ENCODE measurements at regions not wholly inside any gene's neighbourhood (a gene's known extent, or its start where the extent isn't known, plus 50 kb on each side); places are given as distances from the start of the nearest gene placed in this dataset.

GRCh38 chr7:106723398-106723797 is 62.4 kb upstream of the CCDC71L start:
- no peak overlapping the region for H3K4me3 ChIP-seq (ENCODE audit: low read depth in 1 of 3, low read length in 3 of 3)
- H3K27ac ChIP-seq (ENCODE audit: low read depth in 1 of 3, low read length in 2 of 3): no peak overlapping the region
- no peaks in the 10 kb centered on the region for H3K27me3 ChIP-seq (ENCODE audit: control insufficient read depth in 3 of 3, insufficient read depth in 3 of 3, low read length in 3 of 3)
- DNase-seq (no peak), FAIRE-seq (no peak)
- H3K4me1 ChIP-seq (ENCODE audit: control insufficient read depth in 3 of 3, insufficient read depth in 2 of 3, low read depth in 1 of 3, low read length in 2 of 3): peaks cover 0 to 2% (median 0%) of the 10 kb centered on the region in 3 donors
- H3K36me3 ChIP-seq (ENCODE audit: control insufficient read depth in 3 of 3, insufficient read depth in 2 of 3, low read depth in 1 of 3, low read length in 3 of 3): no peaks in the 10 kb centered on the region
- WGBS, 3 donors: 21 to 29% (median 21%) methylated on average over 1 of the region's 1 CpG
- no peaks in the 10 kb centered on the region for H3K9me3 ChIP-seq (ENCODE audit: control insufficient read depth in 2 of 2, insufficient read depth in 1 of 2, low read depth in 1 of 2, low read length in 1 of 2)

- peaks cover 0 to 3% (median 0%) of the 10 kb centered on the region in 3 donors for H3K27me3 ChIP-seq (ENCODE audit: control insufficient read depth in 3 of 3, insufficient read depth in 3 of 3, low read length in 3 of 3)
- WGBS, 3 donors: 82 to 90% (median 83%) methylated on average over 2 of the region's 2 CpGs
- no peak for DNase-seq
- H3K4me1 ChIP-seq (ENCODE audit: control insufficient read depth in 3 of 3, insufficient read depth in 2 of 3, low read depth in 1 of 3, low read length in 2 of 3): no peaks in the 10 kb centered on the region
- H3K27ac ChIP-seq (ENCODE audit: low read depth in 1 of 3, low read length in 2 of 3): no peak overlapping the region
- H3K36me3 ChIP-seq (ENCODE audit: control insufficient read depth in 3 of 3, insufficient read depth in 2 of 3, low read depth in 1 of 3, low read length in 3 of 3): no peaks in the 10 kb centered on the region
- FAIRE-seq: no peak
- no peaks in the 10 kb centered on the region for H3K9me3 ChIP-seq (ENCODE audit: control insufficient read depth in 2 of 2, insufficient read depth in 1 of 2, low read depth in 1 of 2, low read length in 1 of 2)
- H3K4me3 ChIP-seq (ENCODE audit: low read depth in 1 of 3, low read length in 3 of 3): no peak overlapping the region
Observed at GRCh38 chr7:106729720-106730385, 68.9 kb upstream of the CCDC71L start.

- DNase-seq: no peak
- WGBS, 3 donors: 32 to 42% (median 39%) methylated on average over 5 of the region's 5 CpGs
- H3K9me3 ChIP-seq (ENCODE audit: control insufficient read depth in 2 of 2, insufficient read depth in 1 of 2, low read depth in 1 of 2, low read length in 1 of 2): peaks cover 0 to 2% of the 10 kb centered on the region in 2 donors
- no peak for FAIRE-seq
- H3K27ac ChIP-seq (ENCODE audit: low read depth in 1 of 3, low read length in 2 of 3): no peak overlapping the region
- H3K27me3 ChIP-seq (ENCODE audit: control insufficient read depth in 3 of 3, insufficient read depth in 3 of 3, low read length in 3 of 3): peaks cover 0 to 3% (median 0%) of the 10 kb centered on the region in 3 donors
- H3K36me3 ChIP-seq (ENCODE audit: control insufficient read depth in 3 of 3, insufficient read depth in 2 of 3, low read depth in 1 of 3, low read length in 3 of 3): no peaks in the 10 kb centered on the region
- H3K4me1 ChIP-seq (ENCODE audit: control insufficient read depth in 3 of 3, insufficient read depth in 2 of 3, low read depth in 1 of 3, low read length in 2 of 3): no peaks in the 10 kb centered on the region
- H3K4me3 ChIP-seq (ENCODE audit: low read depth in 1 of 3, low read length in 3 of 3): no peak overlapping the region
Observed at GRCh38 chr7:106731187-106731586, 70.2 kb upstream of the CCDC71L start.

GRCh38 chr7:106731646-106732444 is 70.9 kb upstream of the CCDC71L start:
- FAIRE-seq: no peak
- WGBS, 3 donors: 44 to 50% (median 45%) methylated on average over 7 of the region's 7 CpGs
- H3K36me3 ChIP-seq (ENCODE audit: control insufficient read depth in 3 of 3, insufficient read depth in 2 of 3, low read depth in 1 of 3, low read length in 3 of 3): no peaks in the 10 kb centered on the region

GRCh38 chr7:106735637-106736036 is 74.7 kb upstream of the CCDC71L start:
- 63 to 82% (median 81%) methylated on average over 1 of the region's 1 CpG for WGBS, 3 donors

More at GRCh38 chr7:106731646-106732444, 70.9 kb upstream of the CCDC71L start:
- H3K9me3 ChIP-seq (ENCODE audit: control insufficient read depth in 2 of 2, insufficient read depth in 1 of 2, low read depth in 1 of 2, low read length in 1 of 2): peaks cover 0 to 2% of the 10 kb centered on the region in 2 donors
- H3K27ac ChIP-seq (ENCODE audit: low read depth in 1 of 3, low read length in 2 of 3): no peak overlapping the region
- peaks cover 0 to 3% (median 0%) of the 10 kb centered on the region in 3 donors for H3K27me3 ChIP-seq (ENCODE audit: control insufficient read depth in 3 of 3, insufficient read depth in 3 of 3, low read length in 3 of 3)
- DNase-seq: no peak
- H3K4me1 ChIP-seq (ENCODE audit: control insufficient read depth in 3 of 3, insufficient read depth in 2 of 3, low read depth in 1 of 3, low read length in 2 of 3): no peaks in the 10 kb centered on the region
- H3K4me3 ChIP-seq (ENCODE audit: low read depth in 1 of 3, low read length in 3 of 3): no peak overlapping the region

GRCh38 chr7:106736123-106736507 is 75.2 kb upstream of the CCDC71L start:
- no peak overlapping the region for H3K4me3 ChIP-seq (ENCODE audit: low read depth in 1 of 3, low read length in 3 of 3)
- H3K36me3 ChIP-seq (ENCODE audit: control insufficient read depth in 3 of 3, insufficient read depth in 2 of 3, low read depth in 1 of 3, low read length in 3 of 3): no peaks in the 10 kb centered on the region
- no peaks in the 10 kb centered on the region for H3K4me1 ChIP-seq (ENCODE audit: control insufficient read depth in 3 of 3, insufficient read depth in 2 of 3, low read depth in 1 of 3, low read length in 2 of 3)
- DNase-seq (no peak), FAIRE-seq (no peak)
- H3K9me3 ChIP-seq (ENCODE audit: control insufficient read depth in 2 of 2, insufficient read depth in 1 of 2, low read depth in 1 of 2, low read length in 1 of 2): peaks cover 0 to 2% of the 10 kb centered on the region in 2 donors
- H3K27me3 ChIP-seq (ENCODE audit: control insufficient read depth in 3 of 3, insufficient read depth in 3 of 3, low read length in 3 of 3): peaks cover 0 to 3% (median 0%) of the 10 kb centered on the region in 3 donors
- WGBS, 3 donors: 88 to 95% (median 89%) methylated on average over 3 of the region's 3 CpGs
- no peak overlapping the region for H3K27ac ChIP-seq (ENCODE audit: low read depth in 1 of 3, low read length in 2 of 3)

More at GRCh38 chr7:106735637-106736036, 74.7 kb upstream of the CCDC71L start:
- no peak overlapping the region for H3K27ac ChIP-seq (ENCODE audit: low read depth in 1 of 3, low read length in 2 of 3)
- peaks cover 0 to 2% of the 10 kb centered on the region in 2 donors for H3K9me3 ChIP-seq (ENCODE audit: control insufficient read depth in 2 of 2, insufficient read depth in 1 of 2, low read depth in 1 of 2, low read length in 1 of 2)
- peaks cover 0 to 3% (median 0%) of the 10 kb centered on the region in 3 donors for H3K27me3 ChIP-seq (ENCODE audit: control insufficient read depth in 3 of 3, insufficient read depth in 3 of 3, low read length in 3 of 3)
- no peaks in the 10 kb centered on the region for H3K36me3 ChIP-seq (ENCODE audit: control insufficient read depth in 3 of 3, insufficient read depth in 2 of 3, low read depth in 1 of 3, low read length in 3 of 3)
- FAIRE-seq (no peak), DNase-seq (no peak)
- H3K4me1 ChIP-seq (ENCODE audit: control insufficient read depth in 3 of 3, insufficient read depth in 2 of 3, low read depth in 1 of 3, low read length in 2 of 3): no peaks in the 10 kb centered on the region
- H3K4me3 ChIP-seq (ENCODE audit: low read depth in 1 of 3, low read length in 3 of 3): no peak overlapping the region

GRCh38 chr7:106736508-106737201 is 75.7 kb upstream of the CCDC71L start:
- Histone ChIP-seq H3K36me3 (ENCODE audit: control insufficient read depth in 3 of 3, insufficient read depth in 2 of 3, low read depth in 1 of 3, low read length in 3 of 3) (no peaks in the 10 kb centered on the region), H3K4me3 (ENCODE audit: low read depth in 1 of 3, low read length in 3 of 3) (no peak overlapping the region), H3K4me1 (ENCODE audit: control insufficient read depth in 3 of 3, insufficient read depth in 2 of 3, low read depth in 1 of 3, low read length in 2 of 3) (no peaks in the 10 kb centered on the region), H3K27ac (ENCODE audit: low read depth in 1 of 3, low read length in 2 of 3) (no peak overlapping the region), H3K9me3 (ENCODE audit: control insufficient read depth in 2 of 2, insufficient read depth in 1 of 2, low read depth in 1 of 2, low read length in 1 of 2) (peaks cover 0 to 2% of the 10 kb centered on the region in 2 donors), H3K27me3 (ENCODE audit: control insufficient read depth in 3 of 3, insufficient read depth in 3 of 3, low read length in 3 of 3) (peaks cover 0 to 3% (median 0%) of the 10 kb centered on the region in 3 donors)
- 36 to 43% (median 38%) methylated on average over 5 of the region's 5 CpGs for WGBS, 3 donors
- peak; percentile 72 to 73 for DNase-seq
- FAIRE-seq: no peak

GRCh38 chr7:106737202-106737562 is 76.2 kb upstream of the CCDC71L start:
- no peak overlapping the region for H3K4me3 ChIP-seq (ENCODE audit: low read depth in 1 of 3, low read length in 3 of 3)
- no peak for FAIRE-seq

More at GRCh38 chr7:106737202-106737562, 76.2 kb upstream of the CCDC71L start:
- no peak for DNase-seq
- no peaks in the 10 kb centered on the region for H3K36me3 ChIP-seq (ENCODE audit: control insufficient read depth in 3 of 3, insufficient read depth in 2 of 3, low read depth in 1 of 3, low read length in 3 of 3)
- no peak overlapping the region for H3K27ac ChIP-seq (ENCODE audit: low read depth in 1 of 3, low read length in 2 of 3)
- H3K27me3 ChIP-seq (ENCODE audit: control insufficient read depth in 3 of 3, insufficient read depth in 3 of 3, low read length in 3 of 3): peaks cover 0 to 3% (median 0%) of the 10 kb centered on the region in 3 donors
- H3K9me3 ChIP-seq (ENCODE audit: control insufficient read depth in 2 of 2, insufficient read depth in 1 of 2, low read depth in 1 of 2, low read length in 1 of 2): peaks cover 0 to 2% of the 10 kb centered on the region in 2 donors
- no peaks in the 10 kb centered on the region for H3K4me1 ChIP-seq (ENCODE audit: control insufficient read depth in 3 of 3, insufficient read depth in 2 of 3, low read depth in 1 of 3, low read length in 2 of 3)
- 85 to 97% (median 90%) methylated on average over 1 of the region's 1 CpG for WGBS, 3 donors

Data from small intestine (tissue), 7 donors.